DOHH2 (cell line): ENCODE measurements at regions not wholly inside any gene's neighbourhood (a gene's known extent, or its start where the extent isn't known, plus 50 kb on each side); places are given as distances from the start of the nearest gene placed in this dataset.

Experiments
- EZH2phosphoT487 ChIP-seq: fragments of 200-600 bp; sonication (generic); IDR thresholded peaks from 2 replicates; pipeline ENCODE4 v1.6.1; 2017; ENCODE audit warnings: borderline replicate concordance, mild to moderate bottlenecking, antibody characterized with exemption, low read length, moderate library complexity, mixed read lengths
- TF ChIP-seq, protein P1 (sequence below): fragments of 200-600 bp; sonication (generic); IDR thresholded peaks from one replicate; pipeline ENCODE4 v1.5.1; 2014; ENCODE audit warnings: antibody characterized with exemption, mild to moderate bottlenecking, low read depth, low read length; ENCODE audit not compliant: poor library complexity, severe bottlenecking

DNA sequence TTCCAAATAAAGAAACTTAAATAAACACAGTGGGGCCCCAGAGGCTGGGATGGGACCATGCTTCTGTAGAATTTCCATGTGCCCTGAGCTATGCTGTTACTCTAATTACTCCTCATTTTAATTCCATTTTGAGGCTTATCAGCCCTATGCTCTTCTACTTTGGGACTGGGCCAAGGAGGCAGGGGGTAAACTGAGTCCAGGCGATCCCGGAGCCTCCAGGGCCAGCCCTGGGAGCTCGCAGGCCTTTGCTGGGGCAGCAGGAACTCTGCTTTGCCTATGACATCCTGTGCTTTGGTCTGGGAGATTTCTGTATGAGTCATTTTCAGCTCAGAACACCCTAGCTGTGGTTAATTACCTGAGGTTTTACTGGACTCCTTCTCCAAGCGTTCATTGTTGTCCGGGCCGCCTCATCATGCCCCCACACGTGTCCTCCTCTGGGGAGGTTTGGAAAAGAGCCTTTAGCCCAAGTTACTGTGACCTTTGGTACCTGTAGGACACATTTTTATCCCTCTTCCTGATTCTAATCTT lies 95.7 kb downstream of the RHOU start:
- TF ChIP-seq, protein P1, sequence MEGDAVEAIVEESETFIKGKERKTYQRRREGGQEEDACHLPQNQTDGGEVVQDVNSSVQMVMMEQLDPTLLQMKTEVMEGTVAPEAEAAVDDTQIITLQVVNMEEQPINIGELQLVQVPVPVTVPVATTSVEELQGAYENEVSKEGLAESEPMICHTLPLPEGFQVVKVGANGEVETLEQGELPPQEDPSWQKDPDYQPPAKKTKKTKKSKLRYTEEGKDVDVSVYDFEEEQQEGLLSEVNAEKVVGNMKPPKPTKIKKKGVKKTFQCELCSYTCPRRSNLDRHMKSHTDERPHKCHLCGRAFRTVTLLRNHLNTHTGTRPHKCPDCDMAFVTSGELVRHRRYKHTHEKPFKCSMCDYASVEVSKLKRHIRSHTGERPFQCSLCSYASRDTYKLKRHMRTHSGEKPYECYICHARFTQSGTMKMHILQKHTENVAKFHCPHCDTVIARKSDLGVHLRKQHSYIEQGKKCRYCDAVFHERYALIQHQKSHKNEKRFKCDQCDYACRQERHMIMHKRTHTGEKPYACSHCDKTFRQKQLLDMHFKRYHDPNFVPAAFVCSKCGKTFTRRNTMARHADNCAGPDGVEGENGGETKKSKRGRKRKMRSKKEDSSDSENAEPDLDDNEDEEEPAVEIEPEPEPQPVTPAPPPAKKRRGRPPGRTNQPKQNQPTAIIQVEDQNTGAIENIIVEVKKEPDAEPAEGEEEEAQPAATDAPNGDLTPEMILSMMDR = no peak
- no peak for TF ChIP-seq EZH2phosphoT487
